A549 (cell line): ENCODE measurements at regions not wholly inside any gene's neighbourhood (a gene's known extent, or its start where the extent isn't known, plus 50 kb on each side); places are given as distances from the start of the nearest gene placed in this dataset.

ENCODE experiments used
- ATAC-seq, 2 experiments: fragments of 200-7000 bp in 1 of 2; fragments of >200 bp in 1 of 2; cut with Nextera tagmentation in 1 of 2; cut with Tn5 transposase in 1 of 2; 3 replicates each; pipeline versions ENCODE4 v1.8.0 to v1.9.1; 2018 to 2020; ENCODE audit warnings: mild to moderate bottlenecking in 1 of 2, moderate library complexity in 1 of 2
- CTCF ChIA-PET: fragments of 300-600 bp; sonication (Branson Sonifier 250); formaldehyde crosslinking; extraction: SDS; loops from one replicate; lab custom pipeline; 2021; ENCODE audit warnings: antibody characterized with exemption, inconsistent platforms; lab: Yijun Ruan, JAX
- POLR2A ChIA-PET: fragments of 350-600 bp; formaldehyde crosslinking; extraction: SDS; loops from one replicate; lab custom pipeline; 2021; ENCODE audit warnings: antibody characterized with exemption, inconsistent platforms; lab: Yijun Ruan, JAX
- DNase-seq, 2 experiments: peaks; one replicate each; pipeline versions ENCODE4 v3.0.0 to v3.0.0-alpha.2; 2011 to 2016; ENCODE audit warnings: low read depth in 1 of 2, low spot score in 1 of 2
- FAIRE-seq: peaks from 2 replicates; lab custom pipeline; 2011; peaks lifted over from hg19 to GRCh38; lab: Jason Lieb, UNC
- H3K27ac ChIP-seq, 2 experiments: fragments of >200 bp; sonication (Bioruptor Twin); formaldehyde crosslinking; 3 replicates each; pipeline ENCODE4 v1.5.1; 2016 to 2017
- H3K4me1 ChIP-seq: fragments of >200 bp; sonication (Bioruptor Twin); formaldehyde crosslinking; 3 replicates; pipeline ENCODE4 v1.6.1; 2016
- H3K4me2 ChIP-seq: fragments of >200 bp; sonication (Bioruptor Twin); formaldehyde crosslinking; 3 replicates; pipeline ENCODE4 v1.6.1; 2016
- H3K4me3 ChIP-seq: fragments of >200 bp; sonication (Bioruptor Twin); formaldehyde crosslinking; 3 replicates; pipeline ENCODE4 v1.5.1; 2016
- H3K9me3 ChIP-seq: fragments of >200 bp; sonication (Bioruptor Twin); formaldehyde crosslinking; 3 replicates; pipeline ENCODE4 v1.6.1; 2016
- EHMT2 ChIP-seq: fragments of 200-600 bp; sonication (generic); IDR thresholded peaks from 2 replicates; pipeline ENCODE4 v1.6.1; 2016; ENCODE audit warnings: antibody characterized with exemption, low read depth, mild to moderate bottlenecking, moderate library complexity
- ELK1 ChIP-seq: fragments of 150-350 bp; IDR thresholded peaks from 2 replicates; pipeline ENCODE4 v1.6.1; 2014; ENCODE audit warnings: low read depth, mild to moderate bottlenecking, low read length
- ESRRA ChIP-seq: fragments of 150-350 bp; IDR thresholded peaks from 2 replicates; pipeline ENCODE4 v1.6.1; 2014; ENCODE audit warnings: mild to moderate bottlenecking, low read length, borderline replicate concordance
- FOXS1 ChIP-seq: fragments of 250-450 bp; sonication (Bioruptor Pico); IDR thresholded peaks from 2 replicates; pipeline ENCODE4 v1.5.0; 2020; ENCODE audit warnings: mild to moderate bottlenecking, moderate library complexity
- GATA3 ChIP-seq: IDR thresholded peaks from 2 replicates; pipeline ENCODE4 v1.6.1; 2012; ENCODE audit warnings: borderline replicate concordance
- HEYL ChIP-seq: fragments of 250-450 bp; sonication (Bioruptor Pico); IDR thresholded peaks from 2 replicates; pipeline ENCODE4 v1.8.0; 2021; ENCODE audit warnings: mild to moderate bottlenecking, moderate library complexity
- HOXA7 ChIP-seq: fragments of 250-450 bp; sonication (Bioruptor Pico); IDR thresholded peaks from 2 replicates; pipeline ENCODE4 v1.5.0; 2020; ENCODE audit warnings: mild to moderate bottlenecking, moderate library complexity
- JUNB ChIP-seq: fragments of >200 bp; sonication (Bioruptor Twin); formaldehyde crosslinking; IDR thresholded peaks from 2 replicates; pipeline ENCODE4 v1.6.1; 2016
- KDM1A ChIP-seq: fragments of 200-600 bp; sonication (generic); IDR thresholded peaks from 2 replicates; pipeline ENCODE4 v1.6.1; 2016; ENCODE audit warnings: low read depth, mild to moderate bottlenecking
- MAFK ChIP-seq: fragments of 450-650 bp; IDR thresholded peaks from 2 replicates; pipeline ENCODE4 v1.6.1; 2014; ENCODE audit not compliant: partially characterized antibody
- NFE2L2 ChIP-seq: fragments of 150-350 bp; conservative IDR thresholded peaks from 2 replicates; pipeline ENCODE4 v1.6.1; 2014; ENCODE audit warnings: low read length
- NPAS2 ChIP-seq: fragments of 250-450 bp; sonication (Bioruptor Pico); IDR thresholded peaks from 2 replicates; pipeline ENCODE4 v1.8.0; 2022; ENCODE audit warnings: mild to moderate bottlenecking, moderate library complexity, borderline replicate concordance
- POLR2A ChIP-seq: IDR thresholded peaks from 2 replicates; pipeline ENCODE4 v1.6.1; 2012; ENCODE audit warnings: mild to moderate bottlenecking, low read length
- RAD21 ChIP-seq, 2 experiments: fragments of >200 bp in 1 of 2; sonication (Bioruptor Twin) in 1 of 2; formaldehyde crosslinking in 1 of 2; IDR thresholded peaks in 1 of 2; conservative IDR thresholded peaks in 1 of 2; 2 replicates in 1 of 2; 3 replicates in 1 of 2; pipeline ENCODE4 v1.6.1; 2012 to 2018; ENCODE audit warnings: inconsistent platforms in 1 of 2
- RARB ChIP-seq: fragments of 250-450 bp; sonication (Bioruptor Pico); IDR thresholded peaks from 2 replicates; pipeline ENCODE4 v1.8.0; 2021; ENCODE audit warnings: mild to moderate bottlenecking, moderate library complexity
- RNF2 ChIP-seq: fragments of 200-600 bp; sonication (generic); IDR thresholded peaks from 2 replicates; pipeline ENCODE4 v1.6.1; 2016; ENCODE audit warnings: low read depth, mild to moderate bottlenecking, antibody characterized with exemption, moderate library complexity, borderline replicate concordance
- SMC3 ChIP-seq: fragments of >200 bp; sonication (Bioruptor Twin); formaldehyde crosslinking; IDR thresholded peaks from 3 replicates; pipeline ENCODE4 v1.6.1; 2018; ENCODE audit warnings: inconsistent platforms
- SREBF2 ChIP-seq: fragments of 450-650 bp; IDR thresholded peaks from 2 replicates; pipeline ENCODE4 v1.6.1; 2014; ENCODE audit warnings: mild to moderate bottlenecking, moderate library complexity
- TFCP2L1 ChIP-seq: fragments of 250-450 bp; sonication (Bioruptor Pico); IDR thresholded peaks from 2 replicates; pipeline ENCODE4 v1.5.0; 2021; ENCODE audit warnings: mild to moderate bottlenecking
- TP53 ChIP-seq: fragments of 250-450 bp; sonication (Bioruptor Pico); IDR thresholded peaks from 2 replicates; pipeline ENCODE4 v1.5.0; 2021; ENCODE audit warnings: mild to moderate bottlenecking, moderate library complexity
- ZC3H11A ChIP-seq: fragments of 450-650 bp; IDR thresholded peaks from 2 replicates; pipeline ENCODE4 v1.6.1; 2014; ENCODE audit warnings: antibody characterized with exemption, mild to moderate bottlenecking
- ZSCAN20 ChIP-seq: fragments of 250-450 bp; sonication (Bioruptor Pico); IDR thresholded peaks from 2 replicates; pipeline ENCODE4 v1.8.0; 2022; ENCODE audit warnings: mild to moderate bottlenecking, moderate library complexity
- WGBS: methylation state at CpG from one replicate; pipeline ENCODE4 v1.1.6; 2017; ENCODE audit errors: missing lambda C conversion rate; 5-methylcytosine and 5-hydroxymethylcytosine counted together
- TF ChIP-seq, protein P1 (sequence below): fragments of 250-450 bp; sonication (Bioruptor Pico); IDR thresholded peaks from 2 replicates; pipeline ENCODE4 v1.5.0; 2021; ENCODE audit warnings: mild to moderate bottlenecking, moderate library complexity, borderline replicate concordance
- TF ChIP-seq, protein P2 (sequence below): IDR thresholded peaks from 2 replicates; pipeline ENCODE4 v1.6.1; 2012
- TF ChIP-seq, protein P3 (sequence below): fragments of >200 bp; sonication (Bioruptor Twin); formaldehyde crosslinking; IDR thresholded peaks from 2 replicates; pipeline ENCODE4 v1.6.1; 2016

DNA sequence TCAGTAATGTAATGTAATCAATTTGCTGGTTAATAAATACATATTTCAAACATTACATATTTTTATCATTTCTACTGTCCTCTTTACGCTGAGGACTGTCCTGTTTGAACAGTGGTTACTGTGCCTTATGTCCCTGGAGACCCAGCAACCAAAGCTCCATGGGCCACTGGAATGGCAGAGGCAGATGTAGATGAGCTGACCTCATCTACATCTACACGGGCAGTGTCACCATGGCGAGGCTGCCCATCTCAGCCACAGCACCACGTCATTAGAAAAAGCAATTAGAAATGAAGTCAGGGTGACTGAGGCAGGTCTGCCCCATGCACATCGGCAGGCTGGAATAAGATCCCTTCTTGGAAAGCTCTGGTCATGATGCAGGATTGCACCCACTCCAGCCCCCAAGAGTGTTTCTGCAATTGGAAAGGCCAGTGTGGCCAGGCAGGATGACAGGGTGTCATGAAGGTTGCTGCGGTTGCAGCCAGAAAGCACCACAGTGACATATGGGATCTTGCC lies 237.5 kb downstream of the NDUFA10 start:
- CTCF ChIA-PET: interaction anchor here (1.0 kb wide), 1 partner anchor 13 kb away, joined by 3 read pairs; no protein-coding TSS in a partner anchor
- WGBS: 31% methylated on average over 6 of the region's 6 CpGs
- ATAC-seq: no peak

DNA sequence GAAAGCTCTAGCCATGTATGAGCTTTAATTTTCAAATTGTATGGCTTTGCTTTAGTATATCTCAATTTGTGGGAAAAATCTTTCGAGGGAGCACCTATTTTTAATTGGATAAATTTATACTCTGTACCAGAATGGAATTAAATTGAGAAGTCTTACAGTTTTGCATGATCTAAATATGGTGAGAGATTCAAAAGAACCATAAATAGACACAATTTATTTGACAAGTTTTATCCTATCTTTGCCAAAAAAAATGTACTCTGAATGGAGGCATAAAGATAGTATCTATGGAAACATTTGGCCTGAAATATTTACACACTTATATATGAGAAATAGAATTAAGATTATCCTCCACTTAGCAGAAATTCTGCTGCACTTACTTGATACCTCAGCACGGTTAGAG lies 238.4 kb downstream of the NDUFA10 start:
- FAIRE-seq (no peak), ATAC-seq (no peak), DNase-seq (no peak)
- WGBS: 25% methylated on average over 2 of the region's 2 CpGs
- H3K4me1 ChIP-seq: no peaks in the 10 kb centered on the region
- no peak overlapping the region for H3K4me2 ChIP-seq
- no peak for TF ChIP-seq RNF2
- TF ChIP-seq NFE2L2: no peak
- TF ChIP-seq, protein P1, sequence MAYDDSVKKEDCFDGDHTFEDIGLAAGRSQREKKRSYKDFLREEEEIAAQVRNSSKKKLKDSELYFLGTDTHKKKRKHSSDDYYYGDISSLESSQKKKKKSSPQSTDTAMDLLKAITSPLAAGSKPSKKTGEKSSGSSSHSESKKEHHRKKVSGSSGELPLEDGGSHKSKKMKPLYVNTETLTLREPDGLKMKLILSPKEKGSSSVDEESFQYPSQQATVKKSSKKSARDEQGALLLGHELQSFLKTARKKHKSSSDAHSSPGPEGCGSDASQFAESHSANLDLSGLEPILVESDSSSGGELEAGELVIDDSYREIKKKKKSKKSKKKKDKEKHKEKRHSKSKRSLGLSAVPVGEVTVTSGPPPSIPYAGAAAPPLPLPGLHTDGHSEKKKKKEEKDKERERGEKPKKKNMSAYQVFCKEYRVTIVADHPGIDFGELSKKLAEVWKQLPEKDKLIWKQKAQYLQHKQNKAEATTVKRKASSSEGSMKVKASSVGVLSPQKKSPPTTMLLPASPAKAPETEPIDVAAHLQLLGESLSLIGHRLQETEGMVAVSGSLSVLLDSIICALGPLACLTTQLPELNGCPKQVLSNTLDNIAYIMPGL (CRISPR knock-in tag): no peak
- TF ChIP-seq ZSCAN20 (CRISPR knock-in tag): no peak
- TF ChIP-seq, protein P2, sequence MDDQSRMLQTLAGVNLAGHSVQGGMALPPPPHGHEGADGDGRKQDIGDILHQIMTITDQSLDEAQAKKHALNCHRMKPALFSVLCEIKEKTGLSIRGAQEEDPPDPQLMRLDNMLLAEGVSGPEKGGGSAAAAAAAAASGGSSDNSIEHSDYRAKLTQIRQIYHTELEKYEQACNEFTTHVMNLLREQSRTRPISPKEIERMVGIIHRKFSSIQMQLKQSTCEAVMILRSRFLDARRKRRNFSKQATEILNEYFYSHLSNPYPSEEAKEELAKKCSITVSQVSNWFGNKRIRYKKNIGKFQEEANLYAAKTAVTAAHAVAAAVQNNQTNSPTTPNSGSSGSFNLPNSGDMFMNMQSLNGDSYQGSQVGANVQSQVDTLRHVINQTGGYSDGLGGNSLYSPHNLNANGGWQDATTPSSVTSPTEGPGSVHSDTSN: no peak
- TF ChIP-seq NPAS2 (CRISPR knock-in tag): no peak
- TF ChIP-seq MAFK: no peak
- TF ChIP-seq EHMT2: no peak
- H3K27ac ChIP-seq: no peak overlapping the region
- H3K4me3 ChIP-seq: no peak overlapping the region
- CTCF ChIA-PET: interaction anchor here (1.0 kb wide), 1 partner anchor 14 kb away, joined by 3 read pairs; no protein-coding TSS in a partner anchor
- POLR2A ChIA-PET: no interaction called here
- H3K9me3 ChIP-seq: peaks cover 4% of the 10 kb centered on the region; the same call in 1 of the 3 replicates

More for the DNA sequence above, 237.5 kb downstream of the NDUFA10 start:
- Histone ChIP-seq H3K4me3 (no peak overlapping the region), H3K27ac (no peak overlapping the region), H3K4me1 (no peaks in the 10 kb centered on the region), H3K9me3 (peaks cover 4% of the 10 kb centered on the region; the same call in 1 of the 3 replicates), H3K4me2 (no peak overlapping the region)
- POLR2A ChIA-PET: no interaction called here
- FAIRE-seq (no peak), DNase-seq (no peak)
- no peak for TF ChIP-seq POLR2A
- no peak for TF ChIP-seq ZSCAN20 (CRISPR knock-in tag)
- TF ChIP-seq ELK1: no peak
- no peak for TF ChIP-seq FOXS1 (CRISPR knock-in tag)
- no peak for TF ChIP-seq JUNB
- TF ChIP-seq ESRRA: no peak
- TF ChIP-seq RARB (CRISPR knock-in tag): no peak
- no peak for TF ChIP-seq HOXA7 (CRISPR knock-in tag)
- no peak for TF ChIP-seq KDM1A
- TF ChIP-seq TFCP2L1 (CRISPR knock-in tag): no peak
- TF ChIP-seq GATA3: no peak
- TF ChIP-seq ZC3H11A: no peak
- TF ChIP-seq TP53 (CRISPR knock-in tag): no peak
- TF ChIP-seq RAD21 (conservative IDR thresholded peaks at IDR 0.05 in 1 of 2, IDR thresholded peaks at IDR 0.05 in 1 of 2): no peak
- TF ChIP-seq SREBF2: no peak
- TF ChIP-seq, protein P1 (CRISPR knock-in tag): no peak
- TF ChIP-seq, protein P3, sequence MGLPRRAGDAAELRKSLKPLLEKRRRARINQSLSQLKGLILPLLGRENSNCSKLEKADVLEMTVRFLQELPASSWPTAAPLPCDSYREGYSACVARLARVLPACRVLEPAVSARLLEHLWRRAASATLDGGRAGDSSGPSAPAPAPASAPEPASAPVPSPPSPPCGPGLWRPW: no peak
- TF ChIP-seq HEYL (CRISPR knock-in tag): no peak
- TF ChIP-seq SMC3: no peak
